ENCODE measurements at regions not wholly inside any gene's neighbourhood (a gene's known extent, or its start where the extent isn't known, plus 50 kb on each side); places are given as distances from the start of the nearest gene placed in this dataset.

- TF ChIP-seq EZH2 (IDR thresholded peaks at IDR 0.05; ENCODE audit: low read depth) (no peak), CTCF (conservative IDR thresholded peaks at IDR 0.05) (no peak)
Observed at GRCh38 chr3:144662729-144663128, 691.1 kb downstream of the DIPK2A start.

Measured in PC-9 (cell line).